Neural progenitor cell (in vitro differentiated cells): ENCODE measurements at regions not wholly inside any gene's neighbourhood (a gene's known extent, or its start where the extent isn't known, plus 50 kb on each side); places are given as distances from the start of the nearest gene placed in this dataset.

Experiments
- EZH2 ChIP-seq: fragments of 200-600 bp; sonication (generic); IDR thresholded peaks from 2 replicates; pipeline ENCODE4 v1.6.1; 2017; ENCODE audit warnings: antibody characterized with exemption, mild to moderate bottlenecking, moderate library complexity
- TF ChIP-seq, protein P1 (sequence below): fragments of 200-600 bp; sonication (generic); IDR thresholded peaks from 2 replicates; pipeline ENCODE4 v1.5.1; 2017; ENCODE audit warnings: antibody characterized with exemption, mild to moderate bottlenecking

- TF ChIP-seq, protein P1, sequence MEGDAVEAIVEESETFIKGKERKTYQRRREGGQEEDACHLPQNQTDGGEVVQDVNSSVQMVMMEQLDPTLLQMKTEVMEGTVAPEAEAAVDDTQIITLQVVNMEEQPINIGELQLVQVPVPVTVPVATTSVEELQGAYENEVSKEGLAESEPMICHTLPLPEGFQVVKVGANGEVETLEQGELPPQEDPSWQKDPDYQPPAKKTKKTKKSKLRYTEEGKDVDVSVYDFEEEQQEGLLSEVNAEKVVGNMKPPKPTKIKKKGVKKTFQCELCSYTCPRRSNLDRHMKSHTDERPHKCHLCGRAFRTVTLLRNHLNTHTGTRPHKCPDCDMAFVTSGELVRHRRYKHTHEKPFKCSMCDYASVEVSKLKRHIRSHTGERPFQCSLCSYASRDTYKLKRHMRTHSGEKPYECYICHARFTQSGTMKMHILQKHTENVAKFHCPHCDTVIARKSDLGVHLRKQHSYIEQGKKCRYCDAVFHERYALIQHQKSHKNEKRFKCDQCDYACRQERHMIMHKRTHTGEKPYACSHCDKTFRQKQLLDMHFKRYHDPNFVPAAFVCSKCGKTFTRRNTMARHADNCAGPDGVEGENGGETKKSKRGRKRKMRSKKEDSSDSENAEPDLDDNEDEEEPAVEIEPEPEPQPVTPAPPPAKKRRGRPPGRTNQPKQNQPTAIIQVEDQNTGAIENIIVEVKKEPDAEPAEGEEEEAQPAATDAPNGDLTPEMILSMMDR: no peak
- TF ChIP-seq EZH2: no peak
Measured at GRCh38 chr20:20969701-20970280, 136.4 kb downstream of the LINC00237 start.
